ENCODE measurements at regions not wholly inside any gene's neighbourhood (a gene's known extent, or its start where the extent isn't known, plus 50 kb on each side); places are given as distances from the start of the nearest gene placed in this dataset.
A peak's percentile ranks its signal among the peaks of the same experiment; 100 is the strongest.

- no peaks in the 10 kb centered on the region for H3K36me3 ChIP-seq
- H3K4me3 ChIP-seq = no peak overlapping the region
- TF ChIP-seq POLR2A (IDR thresholded peaks at IDR 0.05) = no peak
- peak overlapping the region in 1 of 2 donors; percentile 14 for H3K27ac ChIP-seq
- H3K27me3 ChIP-seq = no peaks in the 10 kb centered on the region
- DNase-seq = no peak
- H3K9me3 ChIP-seq = no peaks in the 10 kb centered on the region
- intact Hi-C loops (cut with DNase I; ENCODE audit: low total_unique reads) = no loop called here
- H3K4me1 ChIP-seq = no peaks in the 10 kb centered on the region
Observed at GRCh38 chr20:57960803-57961575, 251.2 kb upstream of the PMEPA1 start.

DNA sequence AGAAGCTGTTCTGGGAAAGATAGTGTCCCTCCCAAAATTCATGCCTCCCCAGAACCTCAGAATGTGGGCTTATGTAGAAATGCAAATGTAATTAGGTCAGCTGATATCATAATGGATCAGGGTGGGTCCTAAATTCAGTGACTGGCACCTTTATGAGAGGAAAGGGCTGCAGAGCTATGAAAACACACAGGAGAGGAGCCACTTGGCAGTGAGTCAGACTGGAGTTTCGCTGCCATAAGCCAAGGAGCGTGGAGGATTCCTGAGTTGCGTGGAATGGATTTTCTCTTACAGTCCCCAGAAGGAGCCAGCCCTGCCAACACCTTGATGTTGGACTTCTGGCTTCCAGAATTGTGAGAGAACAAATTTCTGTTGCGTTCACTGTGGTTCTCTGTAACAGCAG lies 249.8 kb upstream of the PMEPA1 start:
- peak; percentile 52 for DNase-seq
- Histone ChIP-seq H3K4me3 (no peak overlapping the region), H3K27me3 (no peaks in the 10 kb centered on the region), H3K4me1 (no peaks in the 10 kb centered on the region), H3K27ac (peak overlapping the region; percentile 81 to 82), H3K36me3 (no peaks in the 10 kb centered on the region), H3K9me3 (no peaks in the 10 kb centered on the region)
- intact Hi-C loops (cut with DNase I; ENCODE audit: low total_unique reads) = no loop called here
- TF ChIP-seq CTCF (IDR thresholded peaks at IDR 0.05) = no peak
- no peak for TF ChIP-seq POLR2A (IDR thresholded peaks at IDR 0.05)

DNA sequence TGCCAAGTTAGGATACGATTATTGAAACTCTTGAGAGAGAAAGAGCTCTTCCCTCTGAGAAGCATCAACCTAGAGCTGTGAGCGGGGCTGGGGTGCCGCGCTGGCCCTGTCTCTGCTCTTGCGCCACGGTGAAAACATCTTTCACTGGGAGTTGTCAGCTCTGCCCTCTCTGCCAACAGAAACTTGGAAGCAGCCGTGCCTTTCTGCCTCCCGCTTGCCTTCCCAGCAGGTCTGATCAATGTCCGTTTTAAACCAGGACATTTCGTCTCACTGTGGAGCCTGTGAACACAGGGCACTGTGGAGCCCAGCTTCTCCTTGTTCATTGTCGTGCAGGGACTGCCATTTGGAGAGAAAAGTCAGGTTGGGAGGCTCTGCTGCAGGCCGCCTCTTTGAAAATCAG lies 249.2 kb upstream of the PMEPA1 start:
- Histone ChIP-seq H3K27ac (peak overlapping the region; percentile 81 to 82), H3K27me3 (no peaks in the 10 kb centered on the region), H3K4me3 (no peak overlapping the region), H3K9me3 (no peaks in the 10 kb centered on the region), H3K36me3 (no peaks in the 10 kb centered on the region), H3K4me1 (no peaks in the 10 kb centered on the region)
- intact Hi-C loops (cut with DNase I; ENCODE audit: low total_unique reads) = no loop called here
- peak; percentile 47 to 48 for DNase-seq
- TF ChIP-seq POLR2A (IDR thresholded peaks at IDR 0.05) (no peak), CTCF (IDR thresholded peaks at IDR 0.05) (no peak)

DNA sequence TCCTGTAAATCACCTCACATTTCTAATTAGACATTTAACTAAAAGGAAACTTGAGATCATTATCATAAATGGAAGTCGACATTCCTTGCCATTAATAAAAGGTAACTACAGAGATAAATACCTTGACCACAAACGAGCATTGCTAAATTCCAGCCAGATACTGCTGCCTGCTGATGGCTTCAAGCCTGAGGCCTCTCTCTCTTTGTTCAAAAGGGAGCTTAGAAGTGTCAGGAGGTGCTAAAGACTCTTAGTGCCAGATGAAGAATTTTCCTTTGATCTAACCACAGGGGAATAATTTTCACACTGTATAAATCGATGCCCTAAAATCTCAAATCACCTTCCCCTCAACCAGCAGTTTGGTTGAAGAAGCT lies 248.2 kb upstream of the PMEPA1 start:
- Histone ChIP-seq H3K36me3 (no peaks in the 10 kb centered on the region), H3K4me1 (no peaks in the 10 kb centered on the region), H3K27me3 (no peaks in the 10 kb centered on the region), H3K9me3 (no peaks in the 10 kb centered on the region), H3K4me3 (no peak overlapping the region), H3K27ac (peak overlapping the region; percentile 81 to 82)
- TF ChIP-seq POLR2A (IDR thresholded peaks at IDR 0.05) (no peak), CTCF (IDR thresholded peaks at IDR 0.05) (no peak)
- DNase-seq = no peak
- intact Hi-C loops (cut with DNase I; ENCODE audit: low total_unique reads) = no loop called here

- peak overlapping the region; percentile 81 to 82 for H3K27ac ChIP-seq
- no peak overlapping the region for H3K4me3 ChIP-seq
- peak; percentile 62 to 80 for DNase-seq
- no peaks in the 10 kb centered on the region for H3K36me3 ChIP-seq
- TF ChIP-seq POLR2A (IDR thresholded peaks at IDR 0.05) (no peak), CTCF (IDR thresholded peaks at IDR 0.05) (no peak)
- H3K27me3 ChIP-seq = no peaks in the 10 kb centered on the region
- H3K4me1 ChIP-seq = no peaks in the 10 kb centered on the region
- intact Hi-C loops (cut with DNase I; ENCODE audit: low total_unique reads) = no loop called here
- H3K9me3 ChIP-seq = no peaks in the 10 kb centered on the region
Observed at GRCh38 chr20:57957411-57958049, 247.7 kb upstream of the PMEPA1 start.

All from uterus (tissue), 3 donors.